WERI-Rb-1 (cell line): ENCODE measurements at regions not wholly inside any gene's neighbourhood (a gene's known extent, or its start where the extent isn't known, plus 50 kb on each side); places are given as distances from the start of the nearest gene placed in this dataset.

Source experiments
- DNase-seq: peaks from one replicate; pipeline ENCODE4 v3.0.0-alpha.2; 2020
- H3K27ac ChIP-seq: fragments of 250-450 bp; sonication (Bioruptor Pico); 2 replicates; pipeline ENCODE4 v1.5.1; 2020; ENCODE audit warnings: mild to moderate bottlenecking, moderate library complexity
- H3K27me3 ChIP-seq: fragments of 250-450 bp; sonication (Bioruptor Pico); 2 replicates; pipeline ENCODE4 v1.5.1; 2021; ENCODE audit warnings: mild to moderate bottlenecking, low read depth, moderate library complexity; ENCODE audit not compliant: insufficient read depth, severe bottlenecking
- H3K36me3 ChIP-seq: fragments of 250-450 bp; sonication (Bioruptor Pico); 2 replicates; pipeline ENCODE4 v1.5.1; 2020; ENCODE audit warnings: mild to moderate bottlenecking, moderate library complexity
- H3K4me3 ChIP-seq: 2 replicates; pipeline ENCODE4 v1.5.1; 2011; ENCODE audit warnings: low read depth, mild to moderate bottlenecking, control low read depth, low read length
- H3K9me3 ChIP-seq: fragments of 250-450 bp; sonication (Bioruptor Pico); 2 replicates; pipeline ENCODE4 v1.5.1; 2021; ENCODE audit warnings: mild to moderate bottlenecking, moderate library complexity; ENCODE audit not compliant: severe bottlenecking
- CTCF ChIP-seq: IDR thresholded peaks from 2 replicates; pipeline ENCODE4 v1.5.1; 2011; ENCODE audit warnings: low read depth, mild to moderate bottlenecking, control low read depth, inconsistent platforms, low read length

- no peaks in the 10 kb centered on the region for H3K27me3 ChIP-seq
- TF ChIP-seq CTCF = no peak
- H3K27ac ChIP-seq = no peak overlapping the region
- H3K9me3 ChIP-seq = no peaks in the 10 kb centered on the region
- H3K4me3 ChIP-seq = no peak overlapping the region
- DNase-seq = no peak
- no peaks in the 10 kb centered on the region for H3K36me3 ChIP-seq
These were observed 124.7 kb upstream of the MGMT start for GRCh38 chr10:129342385-129342784.

- no peak for TF ChIP-seq CTCF
- DNase-seq = no peak
- Histone ChIP-seq H3K4me3 (no peak overlapping the region), H3K27me3 (no peaks in the 10 kb centered on the region), H3K9me3 (no peaks in the 10 kb centered on the region), H3K36me3 (no peaks in the 10 kb centered on the region), H3K27ac (no peak overlapping the region)
These were observed 123.9 kb upstream of the MGMT start for GRCh38 chr10:129343141-129343540.

- DNase-seq = no peak
- H3K27me3 ChIP-seq = no peaks in the 10 kb centered on the region
- H3K9me3 ChIP-seq = no peaks in the 10 kb centered on the region
- no peak for TF ChIP-seq CTCF
- H3K36me3 ChIP-seq = no peaks in the 10 kb centered on the region
- H3K4me3 ChIP-seq = no peak overlapping the region
- no peak overlapping the region for H3K27ac ChIP-seq
These were observed 122.9 kb upstream of the MGMT start for GRCh38 chr10:129344103-129344502.

GRCh38 chr10:129344731-129345355 lies 122.2 kb upstream of the MGMT start:
- no peaks in the 10 kb centered on the region for H3K9me3 ChIP-seq
- TF ChIP-seq CTCF = no peak

GRCh38 chr10:129345763-129346162 lies 121.3 kb upstream of the MGMT start:
- no peak overlapping the region for H3K4me3 ChIP-seq
- no peaks in the 10 kb centered on the region for H3K9me3 ChIP-seq
- H3K27ac ChIP-seq = no peak overlapping the region
- no peaks in the 10 kb centered on the region for H3K27me3 ChIP-seq
- no peak for TF ChIP-seq CTCF
- H3K36me3 ChIP-seq = no peaks in the 10 kb centered on the region
- DNase-seq = no peak

More at GRCh38 chr10:129344731-129345355, 122.2 kb upstream of the MGMT start:
- H3K27ac ChIP-seq = no peak overlapping the region
- H3K36me3 ChIP-seq = no peaks in the 10 kb centered on the region
- H3K27me3 ChIP-seq = no peaks in the 10 kb centered on the region
- no peak for DNase-seq
- no peak overlapping the region for H3K4me3 ChIP-seq

GRCh38 chr10:129350690-129351089 lies 116.4 kb upstream of the MGMT start:
- Histone ChIP-seq H3K36me3 (no peaks in the 10 kb centered on the region), H3K27me3 (no peaks in the 10 kb centered on the region), H3K27ac (no peak overlapping the region), H3K4me3 (no peak overlapping the region), H3K9me3 (peaks cover under 1% of the 10 kb centered on the region)
- no peak for TF ChIP-seq CTCF
- no peak for DNase-seq
